GM18867 (cell line): ENCODE measurements at regions not wholly inside any gene's neighbourhood (a gene's known extent, or its start where the extent isn't known, plus 50 kb on each side); places are given as distances from the start of the nearest gene placed in this dataset.

Source experiments
- ATAC-seq: cut with Tn5 transposase; IDR thresholded peaks from one replicate; pipeline ENCODE4 v1.9.1; 2021; ENCODE audit warnings: mild to moderate bottlenecking, moderate library complexity; ENCODE audit not compliant: unreplicated experiment

- no peak for ATAC-seq
Observed at GRCh38 chrX:38987198-38987651, 186.0 kb downstream of the MID1IP1 start.

- ATAC-seq = no peak
Observed at GRCh38 chrX:38988301-38988700, 187.0 kb downstream of the MID1IP1 start.

- ATAC-seq = no peak
Observed at GRCh38 chrX:38989076-38989475, 187.8 kb downstream of the MID1IP1 start.

GRCh38 chrX:38991656-38992440 is 190.6 kb downstream of the MID1IP1 start:
- ATAC-seq = no peak

- ATAC-seq = no peak
Observed at GRCh38 chrX:38992441-38993096, 191.3 kb downstream of the MID1IP1 start.

- no peak for ATAC-seq
Observed at GRCh38 chrX:38993500-38993899, 192.2 kb downstream of the MID1IP1 start.

- no peak for ATAC-seq
Observed at GRCh38 chrX:38999099-38999498, 197.8 kb downstream of the MID1IP1 start.

- ATAC-seq = no peak
Observed at GRCh38 chrX:38999967-39000745, 198.9 kb downstream of the MID1IP1 start.

- no peak for ATAC-seq
Observed at GRCh38 chrX:39000802-39001201, 199.5 kb downstream of the MID1IP1 start.

- ATAC-seq = no peak
Observed at GRCh38 chrX:39002466-39002865, 201.2 kb downstream of the MID1IP1 start.

- no peak for ATAC-seq
Observed at GRCh38 chrX:39008549-39008948, 207.3 kb downstream of the MID1IP1 start.

GRCh38 chrX:39011454-39012221 is 210.4 kb downstream of the MID1IP1 start:
- no peak for ATAC-seq

- no peak for ATAC-seq
Observed at GRCh38 chrX:39012621-39013111, 211.4 kb downstream of the MID1IP1 start.

- ATAC-seq = no peak
Observed at GRCh38 chrX:39016556-39016955, 215.3 kb downstream of the MID1IP1 start.

GRCh38 chrX:39017077-39017476 is 215.8 kb downstream of the MID1IP1 start:
- ATAC-seq = no peak

- ATAC-seq = no peak
Observed at GRCh38 chrX:39017716-39018115, 216.5 kb downstream of the MID1IP1 start.

- no peak for ATAC-seq
Observed at GRCh38 chrX:39018541-39018940, 217.3 kb downstream of the MID1IP1 start.

- ATAC-seq = no peak
Observed at GRCh38 chrX:39019056-39019455, 217.8 kb downstream of the MID1IP1 start.

- ATAC-seq = no peak
Observed at GRCh38 chrX:39020051-39020669, 218.9 kb downstream of the MID1IP1 start.

- no peak for ATAC-seq
Observed at GRCh38 chrX:39022106-39022505, 220.8 kb downstream of the MID1IP1 start.
